GM23338 (cell line): ENCODE measurements at regions not wholly inside any gene's neighbourhood (a gene's known extent, or its start where the extent isn't known, plus 50 kb on each side); places are given as distances from the start of the nearest gene placed in this dataset.

Experiments used
- ATAC-seq: fragments of 200-7000 bp; cut with Tn5 transposase; 3 replicates; pipeline ENCODE4 v1.9.1; 2020
- DNase-seq: peaks from one replicate; pipeline ENCODE4 v3.0.0-alpha.2; 2015; ENCODE audit warnings: low spot score
- H2AFZ ChIP-seq: fragments of 200-600 bp; sonication (generic); 2 replicates; pipeline ENCODE4 v1.8.0; 2016; ENCODE audit warnings: antibody characterized with exemption, mild to moderate bottlenecking, moderate library complexity
- H3F3A ChIP-seq: fragments of 200-600 bp; sonication (generic); replicated peaks from 2 replicates; pipeline ENCODE4 v1.8.0; 2017; ENCODE audit warnings: antibody characterized with exemption, mixed run types, low read depth
- H3K27ac ChIP-seq: fragments of 200-600 bp; sonication (generic); 2 replicates; pipeline ENCODE4 v1.6.1; 2016; ENCODE audit warnings: low read depth
- H3K27me3 ChIP-seq: fragments of 200-600 bp; sonication (generic); 2 replicates; pipeline ENCODE4 v1.8.0; 2016; ENCODE audit warnings: mild to moderate bottlenecking, mixed run types, moderate library complexity; ENCODE audit not compliant: insufficient read depth
- H3K36me3 ChIP-seq: fragments of 200-600 bp; sonication (generic); 2 replicates; pipeline ENCODE4 v1.8.0; 2016; ENCODE audit warnings: mild to moderate bottlenecking; ENCODE audit not compliant: insufficient read depth
- H3K4me1 ChIP-seq: fragments of 200-600 bp; sonication (generic); 2 replicates; pipeline ENCODE4 v1.8.0; 2016; ENCODE audit warnings: mild to moderate bottlenecking, moderate library complexity; ENCODE audit not compliant: insufficient read depth
- H3K4me2 ChIP-seq: fragments of 200-600 bp; sonication (generic); 2 replicates; pipeline ENCODE4 v1.7.1; 2017; ENCODE audit warnings: mixed run types
- H3K4me3 ChIP-seq: fragments of 200-600 bp; sonication (generic); 2 replicates; pipeline ENCODE4 v1.6.1; 2016; ENCODE audit warnings: mixed run types
- H3K79me2 ChIP-seq: fragments of 200-600 bp; sonication (generic); replicated peaks from 2 replicates; pipeline ENCODE4 v1.8.0; 2017; ENCODE audit warnings: mild to moderate bottlenecking; ENCODE audit not compliant: insufficient read depth
- H3K9me2 ChIP-seq: fragments of 200-600 bp; sonication (generic); 2 replicates; pipeline ENCODE4 v1.8.0; 2017; ENCODE audit not compliant: insufficient read depth
- H4K20me1 ChIP-seq: fragments of 200-600 bp; sonication (generic); replicated peaks from 2 replicates; pipeline ENCODE4 v1.8.0; 2017; ENCODE audit warnings: mild to moderate bottlenecking; ENCODE audit not compliant: insufficient read depth
- H3K27ac Mint-ChIP-seq: 2 replicates; pipeline ENCODE4 v1.8.0; 2020; ENCODE audit warnings: inconsistent platforms, mild to moderate bottlenecking, moderate library complexity, mixed read lengths
- H3K27me3 Mint-ChIP-seq: 3 replicates; pipeline ENCODE4 v1.8.0; 2022; ENCODE audit warnings: low read depth, mild to moderate bottlenecking, moderate library complexity, mixed read lengths, inconsistent platforms; ENCODE audit not compliant: insufficient read depth, poor library complexity
- H3K36me3 Mint-ChIP-seq: 3 replicates; pipeline ENCODE4 v1.8.0; 2021; ENCODE audit warnings: low read depth, mild to moderate bottlenecking, inconsistent platforms, moderate library complexity, mixed read lengths
- H3K4me1 Mint-ChIP-seq: 3 replicates; pipeline ENCODE4 v1.8.0; 2020; ENCODE audit warnings: mild to moderate bottlenecking, inconsistent platforms, mixed read lengths
- H3K4me3 Mint-ChIP-seq: 3 replicates; pipeline ENCODE4 v1.8.0; 2021; ENCODE audit warnings: moderate library complexity, mild to moderate bottlenecking, inconsistent platforms, mixed read lengths
- H3K9me3 Mint-ChIP-seq: 3 replicates; pipeline ENCODE4 v1.8.0; 2020; ENCODE audit warnings: moderate library complexity, mild to moderate bottlenecking, inconsistent platforms, mixed read lengths
- CREB1 ChIP-seq: fragments of 250-450 bp; sonication (Bioruptor Pico); IDR thresholded peaks from 2 replicates; pipeline ENCODE4 v1.5.0; 2020; ENCODE audit warnings: low read depth, mild to moderate bottlenecking, moderate library complexity
- EZH2phosphoT487 ChIP-seq: fragments of 200-600 bp; sonication (generic); IDR thresholded peaks from one replicate; pipeline ENCODE4 v1.8.1; 2018; ENCODE audit warnings: antibody characterized with exemption; ENCODE audit not compliant: unreplicated experiment
- JUNB ChIP-seq: IDR thresholded peaks from one replicate; pipeline ENCODE4 v1.6.1; 2016; ENCODE audit warnings: antibody characterized with exemption; ENCODE audit not compliant: unreplicated experiment
- NANOG ChIP-seq: IDR thresholded peaks from 2 replicates; pipeline ENCODE4 v1.6.1; 2016; ENCODE audit warnings: antibody characterized with exemption, borderline replicate concordance
- POLR2AphosphoS5 ChIP-seq: IDR thresholded peaks from 2 replicates; pipeline ENCODE4 v1.6.1; 2016; ENCODE audit warnings: antibody characterized with exemption, low read depth
- ZNF114 ChIP-seq: fragments of 250-450 bp; sonication (Bioruptor Pico); IDR thresholded peaks from 2 replicates; pipeline ENCODE4 v1.5.0; 2020; ENCODE audit warnings: mild to moderate bottlenecking, moderate library complexity
- TF ChIP-seq, protein P1 (sequence below): fragments of 250-450 bp; sonication (Bioruptor Pico); IDR thresholded peaks from 2 replicates; pipeline ENCODE4 v1.5.0; 2020; ENCODE audit warnings: mild to moderate bottlenecking, moderate library complexity
- TF ChIP-seq, protein P2 (sequence below), 2 experiments: fragments of 200-600 bp in 1 of 2; sonication (generic) in 1 of 2; conservative IDR thresholded peaks; 2 replicates each; pipeline versions ENCODE4 v1.5.1 to v1.6.1; 2016 to 2017; ENCODE audit warnings: antibody characterized with exemption in 2 of 2, low read depth in 2 of 2, mild to moderate bottlenecking in 2 of 2, moderate library complexity in 1 of 2
- TF ChIP-seq, protein P3 (sequence below): IDR thresholded peaks from 2 replicates; pipeline ENCODE4 v1.6.1; 2016; ENCODE audit warnings: antibody characterized with exemption
- TF ChIP-seq, protein P4 (sequence below): IDR thresholded peaks from one replicate; pipeline ENCODE4 v1.6.1; 2018; ENCODE audit warnings: antibody characterized with exemption; ENCODE audit not compliant: unreplicated experiment

DNA sequence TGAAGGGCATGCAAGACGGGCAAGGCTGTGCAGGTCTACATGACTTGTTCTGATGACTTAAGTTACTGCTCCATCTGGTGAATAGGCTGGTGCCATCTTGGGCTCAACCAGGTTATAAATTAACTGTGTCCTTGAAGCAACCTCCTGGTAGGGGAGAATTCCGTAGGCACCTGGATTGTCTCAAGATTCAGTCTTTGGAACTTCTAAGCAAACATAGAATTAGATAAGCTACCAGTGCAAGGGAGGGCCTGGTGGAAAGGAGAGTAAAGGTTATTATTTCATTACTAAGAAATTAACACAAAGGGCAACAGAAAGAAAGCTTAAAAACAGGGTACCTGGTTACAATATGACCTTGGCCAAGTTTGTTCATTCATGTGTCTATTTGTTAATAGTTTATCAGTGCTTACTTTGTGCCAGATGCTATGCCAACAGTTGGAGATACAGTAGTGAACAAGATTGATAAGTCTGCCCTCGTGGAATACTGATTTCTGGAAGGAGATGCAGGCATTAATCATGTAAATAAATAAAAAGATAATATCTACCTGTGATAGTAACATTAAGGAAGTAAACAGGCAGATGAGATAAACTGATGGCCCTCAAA lies 107.0 kb upstream of the PALS2 start:
- H2AFZ ChIP-seq, result no peak overlapping the region
- Mint-ChIP-seq H3K27ac (no peak overlapping the region), H3K4me3 (no peak overlapping the region), H3K36me3 (no peaks in the 10 kb centered on the region), H3K4me1 (peaks cover 12% of the 10 kb centered on the region), H3K27me3 (peaks cover 4% of the 10 kb centered on the region), H3K9me3 (no peaks in the 10 kb centered on the region)
- ATAC-seq, result no peak
- no peaks in the 10 kb centered on the region for H3K4me1 ChIP-seq
- H3K4me2 ChIP-seq, result no peak overlapping the region
- H3K9me2 ChIP-seq, result peaks cover 3% of the 10 kb centered on the region; the same call in 1 of the 2 replicates
- H3K27me3 ChIP-seq, result no peaks in the 10 kb centered on the region
- H3K4me3 ChIP-seq, result no peak overlapping the region
- no peak for DNase-seq
- TF ChIP-seq, protein P1, sequence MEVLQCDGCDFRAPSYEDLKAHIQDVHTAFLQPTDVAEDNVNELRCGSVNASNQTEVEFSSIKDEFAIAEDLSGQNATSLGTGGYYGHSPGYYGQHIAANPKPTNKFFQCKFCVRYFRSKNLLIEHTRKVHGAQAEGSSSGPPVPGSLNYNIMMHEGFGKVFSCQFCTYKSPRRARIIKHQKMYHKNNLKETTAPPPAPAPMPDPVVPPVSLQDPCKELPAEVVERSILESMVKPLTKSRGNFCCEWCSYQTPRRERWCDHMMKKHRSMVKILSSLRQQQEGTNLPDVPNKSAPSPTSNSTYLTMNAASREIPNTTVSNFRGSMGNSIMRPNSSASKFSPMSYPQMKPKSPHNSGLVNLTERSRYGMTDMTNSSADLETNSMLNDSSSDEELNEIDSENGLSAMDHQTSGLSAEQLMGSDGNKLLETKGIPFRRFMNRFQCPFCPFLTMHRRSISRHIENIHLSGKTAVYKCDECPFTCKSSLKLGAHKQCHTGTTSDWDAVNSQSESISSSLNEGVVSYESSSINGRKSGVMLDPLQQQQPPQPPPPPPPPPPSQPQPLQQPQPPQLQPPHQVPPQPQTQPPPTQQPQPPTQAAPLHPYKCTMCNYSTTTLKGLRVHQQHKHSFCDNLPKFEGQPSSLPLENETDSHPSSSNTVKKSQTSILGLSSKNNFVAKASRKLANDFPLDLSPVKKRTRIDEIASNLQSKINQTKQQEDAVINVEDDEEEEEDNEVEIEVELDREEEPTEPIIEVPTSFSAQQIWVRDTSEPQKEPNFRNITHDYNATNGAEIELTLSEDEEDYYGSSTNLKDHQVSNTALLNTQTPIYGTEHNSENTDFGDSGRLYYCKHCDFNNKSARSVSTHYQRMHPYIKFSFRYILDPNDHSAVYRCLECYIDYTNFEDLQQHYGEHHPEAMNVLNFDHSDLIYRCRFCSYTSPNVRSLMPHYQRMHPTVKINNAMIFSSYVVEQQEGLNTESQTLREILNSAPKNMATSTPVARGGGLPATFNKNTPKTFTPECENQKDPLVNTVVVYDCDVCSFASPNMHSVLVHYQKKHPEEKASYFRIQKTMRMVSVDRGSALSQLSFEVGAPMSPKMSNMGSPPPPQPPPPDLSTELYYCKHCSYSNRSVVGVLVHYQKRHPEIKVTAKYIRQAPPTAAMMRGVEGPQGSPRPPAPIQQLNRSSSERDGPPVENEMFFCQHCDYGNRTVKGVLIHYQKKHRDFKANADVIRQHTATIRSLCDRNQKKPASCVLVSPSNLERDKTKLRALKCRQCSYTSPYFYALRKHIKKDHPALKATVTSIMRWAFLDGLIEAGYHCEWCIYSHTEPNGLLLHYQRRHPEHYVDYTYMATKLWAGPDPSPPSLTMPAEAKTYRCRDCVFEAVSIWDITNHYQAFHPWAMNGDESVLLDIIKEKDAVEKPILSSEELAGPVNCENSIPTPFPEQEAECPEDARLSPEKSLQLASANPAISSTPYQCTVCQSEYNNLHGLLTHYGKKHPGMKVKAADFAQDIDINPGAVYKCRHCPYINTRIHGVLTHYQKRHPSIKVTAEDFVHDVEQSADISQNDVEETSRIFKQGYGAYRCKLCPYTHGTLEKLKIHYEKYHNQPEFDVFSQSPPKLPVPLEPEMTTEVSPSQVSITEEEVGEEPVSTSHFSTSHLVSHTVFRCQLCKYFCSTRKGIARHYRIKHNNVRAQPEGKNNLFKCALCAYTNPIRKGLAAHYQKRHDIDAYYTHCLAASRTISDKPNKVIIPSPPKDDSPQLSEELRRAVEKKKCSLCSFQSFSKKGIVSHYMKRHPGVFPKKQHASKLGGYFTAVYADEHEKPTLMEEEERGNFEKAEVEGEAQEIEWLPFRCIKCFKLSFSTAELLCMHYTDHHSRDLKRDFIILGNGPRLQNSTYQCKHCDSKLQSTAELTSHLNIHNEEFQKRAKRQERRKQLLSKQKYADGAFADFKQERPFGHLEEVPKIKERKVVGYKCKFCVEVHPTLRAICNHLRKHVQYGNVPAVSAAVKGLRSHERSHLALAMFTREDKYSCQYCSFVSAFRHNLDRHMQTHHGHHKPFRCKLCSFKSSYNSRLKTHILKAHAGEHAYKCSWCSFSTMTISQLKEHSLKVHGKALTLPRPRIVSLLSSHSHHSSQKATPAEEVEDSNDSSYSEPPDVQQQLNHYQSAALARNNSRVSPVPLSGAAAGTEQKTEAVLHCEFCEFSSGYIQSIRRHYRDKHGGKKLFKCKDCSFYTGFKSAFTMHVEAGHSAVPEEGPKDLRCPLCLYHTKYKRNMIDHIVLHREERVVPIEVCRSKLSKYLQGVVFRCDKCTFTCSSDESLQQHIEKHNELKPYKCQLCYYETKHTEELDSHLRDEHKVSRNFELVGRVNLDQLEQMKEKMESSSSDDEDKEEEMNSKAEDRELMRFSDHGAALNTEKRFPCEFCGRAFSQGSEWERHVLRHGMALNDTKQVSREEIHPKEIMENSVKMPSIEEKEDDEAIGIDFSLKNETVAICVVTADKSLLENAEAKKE (CRISPR knock-in tag), result no peak
- TF ChIP-seq CREB1 (CRISPR knock-in tag) (no peak), NANOG (no peak)
- no peaks in the 10 kb centered on the region for H3K79me2 ChIP-seq
- H3K27ac ChIP-seq, result no peak overlapping the region
- no peaks in the 10 kb centered on the region for H3F3A ChIP-seq
- no peaks in the 10 kb centered on the region for H3K36me3 ChIP-seq
- no peaks in the 10 kb centered on the region for H4K20me1 ChIP-seq

DNA sequence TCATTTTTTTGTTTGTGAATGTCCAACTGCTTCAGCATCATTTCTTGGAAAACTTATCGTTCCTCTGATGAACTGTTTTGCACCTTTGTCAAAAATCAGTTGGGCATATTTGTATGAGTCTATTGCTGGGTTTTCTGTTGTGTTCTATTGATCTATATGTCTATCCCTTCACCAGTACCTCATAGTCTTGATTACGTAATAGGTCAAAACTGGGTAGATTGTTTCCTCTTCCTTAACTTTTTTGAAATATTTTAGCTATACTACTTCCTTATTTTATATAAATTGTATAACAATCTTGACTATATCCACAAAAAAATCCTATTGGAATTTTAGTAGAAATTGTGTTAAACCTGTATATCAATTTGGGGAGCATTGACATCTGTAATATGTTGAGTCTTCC lies 104.1 kb upstream of the PALS2 start:
- H3K4me1 ChIP-seq, result no peaks in the 10 kb centered on the region
- no peaks in the 10 kb centered on the region for H3K79me2 ChIP-seq
- no peaks in the 10 kb centered on the region for H3K27me3 ChIP-seq
- peaks cover 3% of the 10 kb centered on the region; the same call in 1 of the 2 replicates for H3K9me2 ChIP-seq
- H3K27ac ChIP-seq, result no peak overlapping the region
- Mint-ChIP-seq H3K4me3 (no peak overlapping the region), H3K9me3 (no peaks in the 10 kb centered on the region), H3K27me3 (peaks cover 4% of the 10 kb centered on the region), H3K36me3 (no peaks in the 10 kb centered on the region), H3K27ac (no peak overlapping the region), H3K4me1 (peaks cover 10% of the 10 kb centered on the region)
- no peaks in the 10 kb centered on the region for H4K20me1 ChIP-seq
- H3K4me2 ChIP-seq, result no peak overlapping the region
- no peaks in the 10 kb centered on the region for H3K36me3 ChIP-seq
- DNase-seq (no peak), ATAC-seq (no peak)
- no peak overlapping the region for H2AFZ ChIP-seq
- no peaks in the 10 kb centered on the region for H3F3A ChIP-seq
- H3K4me3 ChIP-seq, result no peak overlapping the region
- TF ChIP-seq, protein P2, sequence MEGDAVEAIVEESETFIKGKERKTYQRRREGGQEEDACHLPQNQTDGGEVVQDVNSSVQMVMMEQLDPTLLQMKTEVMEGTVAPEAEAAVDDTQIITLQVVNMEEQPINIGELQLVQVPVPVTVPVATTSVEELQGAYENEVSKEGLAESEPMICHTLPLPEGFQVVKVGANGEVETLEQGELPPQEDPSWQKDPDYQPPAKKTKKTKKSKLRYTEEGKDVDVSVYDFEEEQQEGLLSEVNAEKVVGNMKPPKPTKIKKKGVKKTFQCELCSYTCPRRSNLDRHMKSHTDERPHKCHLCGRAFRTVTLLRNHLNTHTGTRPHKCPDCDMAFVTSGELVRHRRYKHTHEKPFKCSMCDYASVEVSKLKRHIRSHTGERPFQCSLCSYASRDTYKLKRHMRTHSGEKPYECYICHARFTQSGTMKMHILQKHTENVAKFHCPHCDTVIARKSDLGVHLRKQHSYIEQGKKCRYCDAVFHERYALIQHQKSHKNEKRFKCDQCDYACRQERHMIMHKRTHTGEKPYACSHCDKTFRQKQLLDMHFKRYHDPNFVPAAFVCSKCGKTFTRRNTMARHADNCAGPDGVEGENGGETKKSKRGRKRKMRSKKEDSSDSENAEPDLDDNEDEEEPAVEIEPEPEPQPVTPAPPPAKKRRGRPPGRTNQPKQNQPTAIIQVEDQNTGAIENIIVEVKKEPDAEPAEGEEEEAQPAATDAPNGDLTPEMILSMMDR (conservative IDR thresholded peaks at IDR 0.05; ENCODE audit: low read depth in 2 of 2), result no peak
- TF ChIP-seq JUNB (no peak), POLR2AphosphoS5 (no peak), ZNF114 (CRISPR knock-in tag) (no peak), EZH2phosphoT487 (no peak)
- TF ChIP-seq, protein P3, sequence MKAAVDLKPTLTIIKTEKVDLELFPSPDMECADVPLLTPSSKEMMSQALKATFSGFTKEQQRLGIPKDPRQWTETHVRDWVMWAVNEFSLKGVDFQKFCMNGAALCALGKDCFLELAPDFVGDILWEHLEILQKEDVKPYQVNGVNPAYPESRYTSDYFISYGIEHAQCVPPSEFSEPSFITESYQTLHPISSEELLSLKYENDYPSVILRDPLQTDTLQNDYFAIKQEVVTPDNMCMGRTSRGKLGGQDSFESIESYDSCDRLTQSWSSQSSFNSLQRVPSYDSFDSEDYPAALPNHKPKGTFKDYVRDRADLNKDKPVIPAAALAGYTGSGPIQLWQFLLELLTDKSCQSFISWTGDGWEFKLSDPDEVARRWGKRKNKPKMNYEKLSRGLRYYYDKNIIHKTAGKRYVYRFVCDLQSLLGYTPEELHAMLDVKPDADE, result no peak
- TF ChIP-seq, protein P4, sequence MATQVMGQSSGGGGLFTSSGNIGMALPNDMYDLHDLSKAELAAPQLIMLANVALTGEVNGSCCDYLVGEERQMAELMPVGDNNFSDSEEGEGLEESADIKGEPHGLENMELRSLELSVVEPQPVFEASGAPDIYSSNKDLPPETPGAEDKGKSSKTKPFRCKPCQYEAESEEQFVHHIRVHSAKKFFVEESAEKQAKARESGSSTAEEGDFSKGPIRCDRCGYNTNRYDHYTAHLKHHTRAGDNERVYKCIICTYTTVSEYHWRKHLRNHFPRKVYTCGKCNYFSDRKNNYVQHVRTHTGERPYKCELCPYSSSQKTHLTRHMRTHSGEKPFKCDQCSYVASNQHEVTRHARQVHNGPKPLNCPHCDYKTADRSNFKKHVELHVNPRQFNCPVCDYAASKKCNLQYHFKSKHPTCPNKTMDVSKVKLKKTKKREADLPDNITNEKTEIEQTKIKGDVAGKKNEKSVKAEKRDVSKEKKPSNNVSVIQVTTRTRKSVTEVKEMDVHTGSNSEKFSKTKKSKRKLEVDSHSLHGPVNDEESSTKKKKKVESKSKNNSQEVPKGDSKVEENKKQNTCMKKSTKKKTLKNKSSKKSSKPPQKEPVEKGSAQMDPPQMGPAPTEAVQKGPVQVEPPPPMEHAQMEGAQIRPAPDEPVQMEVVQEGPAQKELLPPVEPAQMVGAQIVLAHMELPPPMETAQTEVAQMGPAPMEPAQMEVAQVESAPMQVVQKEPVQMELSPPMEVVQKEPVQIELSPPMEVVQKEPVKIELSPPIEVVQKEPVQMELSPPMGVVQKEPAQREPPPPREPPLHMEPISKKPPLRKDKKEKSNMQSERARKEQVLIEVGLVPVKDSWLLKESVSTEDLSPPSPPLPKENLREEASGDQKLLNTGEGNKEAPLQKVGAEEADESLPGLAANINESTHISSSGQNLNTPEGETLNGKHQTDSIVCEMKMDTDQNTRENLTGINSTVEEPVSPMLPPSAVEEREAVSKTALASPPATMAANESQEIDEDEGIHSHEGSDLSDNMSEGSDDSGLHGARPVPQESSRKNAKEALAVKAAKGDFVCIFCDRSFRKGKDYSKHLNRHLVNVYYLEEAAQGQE, result no peak
